Esophagus muscularis mucosa (tissue), 4 donors: ENCODE measurements at regions not wholly inside any gene's neighbourhood (a gene's known extent, or its start where the extent isn't known, plus 50 kb on each side); places are given as distances from the start of the nearest gene placed in this dataset.

Experiments used
- CTCF ChIP-seq, 3 experiments: fragments of 200-600 bp in 2 of 3; fragments of 450-650 bp in 1 of 3; sonication (generic) in 2 of 3; IDR thresholded peaks; one replicate each; pipeline ENCODE4 v1.5.1; 2017 to 2019; ENCODE audit warnings: antibody characterized with exemption in 3 of 3, mild to moderate bottlenecking in 2 of 3, moderate library complexity in 1 of 3
- EP300 ChIP-seq: sonication (generic); formaldehyde crosslinking; IDR thresholded peaks from one replicate; pipeline ENCODE4 v1.6.1; 2017; ENCODE audit warnings: antibody characterized with exemption
- POLR2A ChIP-seq: fragments of 450-650 bp; IDR thresholded peaks from one replicate; pipeline ENCODE4 v1.6.1; 2017; ENCODE audit warnings: antibody characterized with exemption, moderate library complexity, mild to moderate bottlenecking, low read depth
- POLR2AphosphoS5 ChIP-seq, 2 donors: sonication (generic); formaldehyde crosslinking; IDR thresholded peaks; one replicate each; pipeline ENCODE4 v1.6.1; 2017; ENCODE audit warnings: antibody characterized with exemption in 2 of 2

DNA sequence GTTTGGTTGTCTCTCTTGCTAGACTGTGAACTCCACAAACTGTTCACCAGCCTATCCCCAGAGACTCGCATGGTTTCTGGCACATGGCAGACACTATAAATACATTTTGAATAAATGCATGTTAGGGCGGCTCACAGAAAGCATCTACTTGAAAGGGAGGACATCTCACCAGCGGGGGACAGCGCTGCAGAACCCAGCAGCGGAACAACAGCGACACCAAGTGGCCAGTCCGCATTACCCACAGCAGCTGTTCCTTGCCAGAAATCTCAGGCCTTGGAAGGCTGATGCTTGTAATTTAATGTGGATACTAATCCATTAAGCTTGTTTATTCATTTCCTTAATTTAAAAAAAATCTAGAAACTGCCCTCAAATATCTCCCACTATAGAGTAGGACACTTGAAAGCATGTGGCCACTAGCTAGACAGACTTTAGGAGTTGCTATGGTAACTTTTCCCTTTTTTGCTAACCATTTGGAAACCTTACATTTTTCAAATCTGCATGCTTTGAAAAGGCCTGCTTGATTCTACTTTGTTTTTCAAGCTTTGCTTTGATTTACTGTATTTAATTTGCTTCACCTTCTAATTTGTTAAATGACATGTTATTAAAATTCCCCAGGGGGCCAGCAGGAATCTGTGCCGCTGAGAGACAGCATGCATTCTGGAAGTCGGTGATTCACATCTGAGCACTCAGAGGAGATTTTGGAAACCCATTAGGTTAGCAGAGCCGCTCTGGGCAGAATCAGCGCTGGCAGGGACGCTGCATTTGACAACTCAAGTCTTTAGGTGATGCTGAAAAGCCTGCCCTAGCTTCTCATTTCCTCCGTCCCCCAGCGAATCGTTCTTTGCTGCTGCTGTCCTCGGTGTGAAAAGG is 63.5 kb upstream of the SSX2IP start:
- TF ChIP-seq EP300 (no peak), POLR2A (no peak), CTCF (IDR thresholded peaks at IDR 0.05) (peak; percentile 87 to 94 (median 91)), POLR2AphosphoS5 (IDR thresholded peaks at IDR 0.05) (no peak)
